HG03520 (cell line): ENCODE measurements at regions not wholly inside any gene's neighbourhood (a gene's known extent, or its start where the extent isn't known, plus 50 kb on each side); places are given as distances from the start of the nearest gene placed in this dataset.

ENCODE experiments used
- ATAC-seq: cut with Tn5 transposase; IDR thresholded peaks from one replicate; pipeline ENCODE4 v1.9.1; 2021; ENCODE audit warnings: mild to moderate bottlenecking, moderate library complexity; ENCODE audit not compliant: unreplicated experiment

DNA sequence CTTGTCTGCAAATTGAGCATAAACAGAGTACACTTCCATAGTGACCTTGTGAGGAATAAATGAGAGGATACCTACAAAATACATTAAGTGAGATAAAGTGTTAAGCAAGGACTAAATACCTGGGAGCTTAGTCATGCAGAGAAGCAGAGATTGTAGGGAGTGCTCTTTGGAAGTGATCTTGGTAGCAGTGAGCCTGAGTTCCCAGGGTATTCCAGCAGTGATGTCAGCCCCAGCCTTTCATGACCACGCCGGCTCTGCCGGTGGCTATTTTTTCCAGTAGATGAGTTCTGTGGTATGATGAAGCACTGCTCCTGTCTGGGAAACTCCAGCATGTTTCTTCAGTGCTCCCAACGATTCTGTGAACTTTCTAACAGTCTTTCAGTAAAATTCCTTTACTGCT, 391.5 kb upstream of the IGFBP7 start:
- no peak for ATAC-seq

DNA sequence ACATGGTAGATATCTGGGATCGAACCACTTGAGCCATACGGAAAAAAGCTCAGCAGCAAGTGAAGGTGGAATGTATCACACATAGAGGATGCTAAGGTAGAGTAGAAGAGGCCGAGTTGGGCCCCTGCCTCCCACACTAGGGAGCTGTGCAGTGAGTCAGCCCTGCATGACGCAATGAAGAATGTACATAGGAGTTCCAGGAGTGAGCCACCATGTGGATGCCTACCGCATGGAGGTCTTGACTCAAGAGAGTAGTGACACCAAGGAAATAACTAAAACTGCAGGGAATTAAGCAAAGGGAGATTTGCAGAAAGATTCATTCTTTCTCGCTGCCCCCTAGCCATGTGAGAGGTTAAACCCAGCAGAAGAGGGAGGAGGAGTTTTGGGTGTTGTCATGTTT, 389.6 kb upstream of the IGFBP7 start:
- no peak for ATAC-seq

- no peak for ATAC-seq
Measured at GRCh38 chr4:57498251-57498650, 388.1 kb upstream of the IGFBP7 start.

- no peak for ATAC-seq
Measured at GRCh38 chr4:57496697-57497471, 386.7 kb upstream of the IGFBP7 start.

- ATAC-seq = no peak
Measured at GRCh38 chr4:57494821-57495220, 384.6 kb upstream of the IGFBP7 start.

GRCh38 chr4:57492251-57492878, 382.2 kb upstream of the IGFBP7 start:
- ATAC-seq = no peak

DNA sequence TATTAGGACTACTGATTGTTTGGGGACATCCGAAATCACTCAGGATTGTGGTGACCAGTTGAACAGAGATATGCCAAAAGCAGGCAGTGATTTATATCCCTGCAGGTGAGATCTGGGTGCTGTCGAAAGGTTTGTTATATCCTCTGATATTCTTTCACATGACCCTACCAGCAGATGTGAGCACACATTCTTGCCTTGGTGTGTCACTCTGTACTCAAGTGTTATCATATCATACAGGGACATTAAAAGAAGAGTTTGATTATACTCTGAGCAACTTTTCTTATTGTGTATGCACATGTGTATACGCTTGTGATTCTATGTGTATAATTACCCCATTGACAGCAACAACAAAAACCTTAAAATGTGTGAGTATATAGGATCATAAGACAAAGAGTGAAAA, 381.2 kb upstream of the IGFBP7 start:
- ATAC-seq = no peak

DNA sequence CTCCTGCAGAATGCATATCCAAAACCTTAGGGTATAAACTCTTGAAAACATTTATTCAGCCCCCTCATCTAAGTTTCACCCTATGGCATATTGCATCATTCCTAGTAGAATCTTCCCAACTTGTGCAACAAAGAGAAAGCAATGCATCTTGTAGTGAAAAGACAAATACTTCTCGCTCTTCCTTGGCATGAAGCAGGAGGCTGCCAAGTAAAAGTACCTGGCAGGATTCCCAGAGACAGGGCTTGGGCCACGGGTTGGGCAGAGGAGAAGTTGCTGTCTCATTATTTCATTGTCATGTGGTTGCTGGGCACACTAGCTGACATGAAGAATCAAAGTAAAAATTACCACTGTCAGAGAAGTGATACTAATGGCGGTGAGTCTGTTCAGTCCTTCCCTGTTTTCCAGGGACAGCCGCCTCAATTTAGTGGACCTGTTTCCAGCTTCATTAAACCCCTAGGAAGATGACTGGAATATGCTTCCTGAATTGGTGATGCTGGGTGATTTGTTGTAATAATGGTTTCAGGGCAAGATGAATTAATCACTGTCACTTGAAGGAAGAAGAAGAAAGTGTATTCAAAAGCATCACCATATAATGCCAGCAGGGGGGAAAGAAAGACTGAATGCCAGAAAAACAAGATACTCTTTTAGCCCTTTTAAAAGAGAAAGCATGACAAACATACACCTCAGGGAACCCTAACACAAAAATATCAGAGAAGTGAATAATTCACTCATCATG, 380.5 kb upstream of the IGFBP7 start:
- no peak for ATAC-seq

- no peak for ATAC-seq
Measured at GRCh38 chr4:57488366-57489162, 378.4 kb upstream of the IGFBP7 start.

DNA sequence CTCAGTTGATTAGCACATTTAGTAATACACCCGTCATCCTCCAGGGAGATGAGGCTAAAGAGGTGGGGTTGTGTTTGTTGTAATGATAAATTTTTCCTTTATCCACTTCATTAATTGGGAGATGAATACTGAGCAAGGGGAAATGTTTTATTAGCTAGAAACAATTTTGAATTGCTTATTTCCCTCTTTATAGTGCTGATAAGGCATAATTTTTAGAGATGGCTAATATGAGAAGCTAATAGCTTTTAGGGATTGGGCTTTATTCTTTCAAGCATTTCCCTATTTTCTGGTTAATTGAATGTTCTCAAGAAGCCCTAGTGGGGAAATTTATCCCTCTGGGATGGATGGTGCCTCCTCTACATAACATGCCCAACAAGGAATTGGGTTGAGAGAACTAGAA, 365.2 kb upstream of the IGFBP7 start:
- ATAC-seq = no peak

DNA sequence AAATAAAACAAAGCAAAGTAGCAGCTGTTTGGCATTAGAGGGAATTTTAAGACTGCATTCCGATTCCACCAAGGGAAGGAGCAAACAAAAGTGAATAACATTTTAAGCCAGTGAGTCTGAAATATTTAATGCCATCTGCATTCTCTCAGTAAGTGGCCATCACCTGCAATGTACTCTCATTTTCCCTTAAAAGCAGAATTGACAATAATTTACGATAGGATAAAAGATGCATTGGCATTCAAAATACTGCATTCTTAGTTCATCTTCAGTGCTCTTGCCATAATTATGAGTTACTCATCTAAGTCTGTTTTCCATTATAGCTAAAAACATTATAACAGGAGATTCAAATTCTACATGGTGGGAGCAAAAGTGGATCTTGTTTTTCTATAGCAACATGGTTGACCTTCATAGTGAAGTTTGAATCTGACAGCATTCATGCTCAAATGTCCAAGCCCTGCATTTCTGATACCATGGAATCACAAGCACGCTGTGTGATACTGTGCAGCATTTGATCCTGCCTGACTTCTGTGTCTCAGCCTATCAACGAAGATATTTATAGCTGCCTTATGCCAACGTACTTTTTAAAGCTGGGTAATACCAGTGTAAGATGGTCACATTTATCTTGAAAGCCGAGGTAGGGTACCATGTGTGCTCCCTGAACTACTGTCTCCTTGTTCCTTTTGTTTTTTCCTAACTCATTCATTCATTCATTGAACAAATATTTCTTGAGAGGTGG, 355.3 kb upstream of the IGFBP7 start:
- ATAC-seq = no peak

GRCh38 chr4:57462843-57463242, 352.7 kb upstream of the IGFBP7 start:
- ATAC-seq = no peak

DNA sequence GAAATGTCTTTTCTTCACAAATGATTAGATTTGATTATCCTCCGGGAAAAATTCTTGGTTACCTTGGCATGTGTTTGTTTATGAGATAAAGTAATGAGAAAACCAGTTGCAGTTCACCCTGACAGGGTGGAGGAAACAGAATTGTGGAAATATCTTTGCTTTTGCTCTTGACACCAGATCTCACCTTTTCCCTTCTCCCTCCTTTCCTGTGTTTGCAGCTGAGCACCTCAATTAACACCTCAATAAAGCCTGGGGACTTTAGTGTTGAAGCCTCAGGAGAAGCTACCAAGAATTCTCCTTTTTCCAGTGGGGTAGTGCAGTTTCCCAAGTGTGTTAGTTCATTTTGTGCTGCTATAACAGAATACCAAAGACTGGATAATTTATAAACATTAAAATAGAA, 350.8 kb upstream of the IGFBP7 start:
- ATAC-seq = no peak

GRCh38 chr4:57448901-57449300, 338.7 kb upstream of the IGFBP7 start:
- no peak for ATAC-seq

GRCh38 chr4:57448452-57448851, 338.3 kb upstream of the IGFBP7 start:
- no peak for ATAC-seq

DNA sequence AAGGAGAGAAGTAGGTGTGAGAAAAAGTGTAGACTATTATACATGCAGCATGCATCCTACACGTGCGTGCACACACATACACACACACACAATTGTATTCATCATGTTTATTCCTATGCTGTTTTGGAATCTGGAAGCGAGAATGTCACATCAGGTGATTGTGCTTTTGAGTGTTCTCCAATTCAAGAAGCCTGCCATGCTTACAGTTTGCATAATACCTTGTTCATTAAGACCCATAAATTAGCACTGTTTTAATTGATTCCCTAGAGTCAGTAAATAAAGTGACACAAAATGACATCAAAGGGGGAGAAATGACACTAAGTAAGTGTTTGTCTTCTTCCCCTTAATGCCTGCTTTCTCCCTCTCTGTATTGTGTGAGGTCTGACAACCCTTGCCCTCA, 336.1 kb upstream of the IGFBP7 start:
- no peak for ATAC-seq

- ATAC-seq = no peak
Measured at GRCh38 chr4:57445686-57446085, 335.5 kb upstream of the IGFBP7 start.

- no peak for ATAC-seq
Measured at GRCh38 chr4:57444671-57445070, 334.5 kb upstream of the IGFBP7 start.

DNA sequence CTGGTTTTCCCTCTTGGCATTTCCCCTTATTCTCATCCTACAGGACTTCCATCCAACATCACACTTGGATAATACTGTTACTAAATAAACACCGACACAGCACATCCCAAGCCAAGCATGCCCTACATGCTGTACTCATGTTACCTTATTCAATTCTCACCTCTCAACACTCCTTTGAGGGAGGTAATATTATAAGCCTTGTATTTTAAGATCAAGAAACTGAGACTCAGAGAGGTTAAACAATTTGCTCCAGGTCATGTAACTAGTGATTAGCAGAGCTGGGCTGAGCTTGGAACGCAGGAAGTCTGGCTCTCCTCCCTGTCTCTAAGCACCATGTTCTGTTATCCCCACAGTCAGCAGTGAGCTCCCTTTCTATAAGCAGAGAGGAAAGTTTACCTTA, 333.6 kb upstream of the IGFBP7 start:
- no peak for ATAC-seq

- ATAC-seq = no peak
Measured at GRCh38 chr4:57443308-57443707, 333.1 kb upstream of the IGFBP7 start.
